Keratinocyte (primary cell): ENCODE measurements at regions not wholly inside any gene's neighbourhood (a gene's known extent, or its start where the extent isn't known, plus 50 kb on each side); places are given as distances from the start of the nearest gene placed in this dataset.

Source experiments
- DNase-seq: peaks from one replicate; pipeline ENCODE4 v3.0.0-alpha.2; 2011; ENCODE audit warnings: low read depth, missing footprints, low spot score
- FAIRE-seq: peaks from 2 replicates; lab custom pipeline; 2011; peaks lifted over from hg19 to GRCh38; lab: Jason Lieb, UNC
- H2AFZ ChIP-seq: 2 replicates; pipeline ENCODE4 v1.6.0; 2012; ENCODE audit warnings: low read length, control low read depth, inconsistent platforms; ENCODE audit not compliant: control insufficient read depth
- H3K27ac ChIP-seq: 2 replicates; pipeline ENCODE4 v1.5.1; 2011; ENCODE audit warnings: low read length; ENCODE audit not compliant: control insufficient read depth, insufficient read depth
- H3K27me3 ChIP-seq: 3 replicates; pipeline ENCODE4 v1.6.0; 2011; ENCODE audit warnings: low read length; ENCODE audit not compliant: control insufficient read depth, insufficient read depth; ENCODE audit errors: extremely low read depth
- H3K36me3 ChIP-seq, 2 experiments: 2 replicates in 1 of 2; 3 replicates in 1 of 2; pipeline ENCODE4 v1.5.1; 2011; ENCODE audit warnings: low read length in 2 of 2, mild to moderate bottlenecking in 1 of 2; ENCODE audit not compliant: control insufficient read depth in 2 of 2, insufficient read depth in 2 of 2; ENCODE audit errors: extremely low read depth in 1 of 2
- H3K4me1 ChIP-seq: 3 replicates; pipeline ENCODE4 v1.5.1; 2011; ENCODE audit warnings: low read length; ENCODE audit not compliant: control insufficient read depth, insufficient read depth; ENCODE audit errors: extremely low read depth
- H3K4me2 ChIP-seq: 3 replicates; pipeline ENCODE4 v1.6.0; 2011; ENCODE audit warnings: low read depth, low read length; ENCODE audit not compliant: control insufficient read depth, insufficient read depth; ENCODE audit errors: extremely low read depth
- H3K4me3 ChIP-seq, 3 experiments: fragments of 200-600 bp in 1 of 3; sonication (generic) in 1 of 3; 2 replicates in 2 of 3; 3 replicates in 1 of 3; pipeline ENCODE4 v1.5.1; 2011 to 2016; ENCODE audit warnings: low read length in 3 of 3, mild to moderate bottlenecking in 3 of 3, control low read depth in 2 of 3, inconsistent platforms in 1 of 3, low read depth in 1 of 3, mixed read lengths in 1 of 3, mixed run types in 1 of 3, moderate library complexity in 1 of 3; ENCODE audit not compliant: control insufficient read depth in 2 of 3, insufficient read depth in 2 of 3; ENCODE audit errors: extremely low read depth in 1 of 3
- H3K79me2 ChIP-seq: 2 replicates; pipeline ENCODE4 v1.6.0; 2012; ENCODE audit warnings: low read length; ENCODE audit not compliant: control insufficient read depth, insufficient read depth
- H3K9ac ChIP-seq: 3 replicates; pipeline ENCODE4 v1.6.0; 2011; ENCODE audit warnings: low read length; ENCODE audit not compliant: control insufficient read depth, insufficient read depth; ENCODE audit errors: extremely low read depth
- H3K9me1 ChIP-seq: 3 replicates; pipeline ENCODE4 v1.6.0; 2011; ENCODE audit warnings: low read length; ENCODE audit not compliant: control insufficient read depth, insufficient read depth; ENCODE audit errors: extremely low read depth
- H3K9me3 ChIP-seq: 2 replicates; pipeline ENCODE4 v1.5.1; 2012; ENCODE audit warnings: low read depth, low read length; ENCODE audit not compliant: control insufficient read depth
- H4K20me1 ChIP-seq: 3 replicates; pipeline ENCODE4 v1.6.0; 2011; ENCODE audit warnings: low read length; ENCODE audit not compliant: control insufficient read depth, insufficient read depth; ENCODE audit errors: extremely low read depth
- CTCF ChIP-seq, 3 experiments: IDR thresholded peaks in 1 of 3; conservative IDR thresholded peaks in 1 of 3; optimal IDR thresholded peaks in 1 of 3; 2 replicates in 2 of 3; 3 replicates in 1 of 3; pipeline versions ENCODE3 to v1.5.1; 2011; ENCODE audit warnings: low read length in 3 of 3, mild to moderate bottlenecking in 3 of 3, moderate library complexity in 2 of 3, control low read depth in 1 of 3, inconsistent platforms in 1 of 3; ENCODE audit not compliant: insufficient read depth in 2 of 3; ENCODE audit errors: extremely low read depth in 1 of 3
- EZH2 ChIP-seq: IDR thresholded peaks from one replicate; pipeline ENCODE4 v1.6.1; 2012; ENCODE audit warnings: inconsistent platforms, mild to moderate bottlenecking, low read length, moderate library complexity
- dilution Hi-C: fragments of 300-500 bp; cut with MboI; formaldehyde crosslinking; loops from one replicate; pipeline ENCODE4 v1.7.0; 2020; ENCODE audit warnings: low sequenced_read_pairs; ENCODE audit not compliant: extremely low pct_ligation_motif_present

DNA sequence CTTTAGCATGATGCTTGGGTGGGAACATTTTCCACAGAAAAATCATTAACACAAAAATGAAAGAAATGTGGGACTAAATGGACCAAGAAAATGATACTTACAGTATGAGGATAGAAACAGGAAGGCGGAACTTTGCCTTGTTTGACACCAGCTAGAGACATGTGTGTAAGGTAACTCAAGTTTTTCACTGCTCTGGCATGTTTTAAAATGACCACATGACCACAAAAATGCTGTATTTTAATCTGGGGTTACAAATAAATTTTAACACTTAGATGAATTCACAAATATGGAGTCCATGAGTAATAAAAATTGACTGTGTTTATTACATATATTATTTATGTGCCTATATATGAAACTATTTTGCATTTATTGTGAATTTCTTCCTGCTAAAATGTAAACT is 100.9 kb upstream of the PHYHIPL start:
- Histone ChIP-seq H3K36me3 (no peaks in the 10 kb centered on the region), H3K9me1 (no peaks in the 10 kb centered on the region), H3K9ac (no peak overlapping the region), H3K79me2 (no peaks in the 10 kb centered on the region), H3K27me3 (no peaks in the 10 kb centered on the region), H3K9me3 (no peaks in the 10 kb centered on the region), H2AFZ (no peak overlapping the region), H3K27ac (no peak overlapping the region), H4K20me1 (no peaks in the 10 kb centered on the region), H3K4me3 (no peak overlapping the region), H3K4me1 (peaks cover 4% of the 10 kb centered on the region), H3K4me2 (no peak overlapping the region)
- DNase-seq: no peak
- dilution Hi-C loops: no loop called here
- no peak for FAIRE-seq
- TF ChIP-seq EZH2: no peak
- no peak for TF ChIP-seq CTCF (optimal IDR thresholded peaks at IDR 0.05 in 1 of 3, IDR thresholded peaks at IDR 0.05 in 1 of 3, conservative IDR thresholded peaks at IDR 0.05 in 1 of 3; ENCODE audit: extremely low read depth in 1 of 3, insufficient read depth in 2 of 3, low read length in 3 of 3)

GRCh38 chr10:59077855-59078254 is 98.6 kb upstream of the PHYHIPL start:
- Histone ChIP-seq H3K36me3 (no peaks in the 10 kb centered on the region), H3K27ac (no peak overlapping the region), H3K9me1 (no peaks in the 10 kb centered on the region), H3K79me2 (no peaks in the 10 kb centered on the region), H2AFZ (no peak overlapping the region), H3K27me3 (no peaks in the 10 kb centered on the region), H3K4me1 (peaks cover 10% of the 10 kb centered on the region), H3K9me3 (no peaks in the 10 kb centered on the region), H3K4me2 (no peak overlapping the region), H3K9ac (no peak overlapping the region), H4K20me1 (no peaks in the 10 kb centered on the region), H3K4me3 (no peak overlapping the region)
- FAIRE-seq (no peak), DNase-seq (no peak)
- TF ChIP-seq CTCF (optimal IDR thresholded peaks at IDR 0.05 in 1 of 3, IDR thresholded peaks at IDR 0.05 in 1 of 3, conservative IDR thresholded peaks at IDR 0.05 in 1 of 3; ENCODE audit: extremely low read depth in 1 of 3, insufficient read depth in 2 of 3, low read length in 3 of 3) (no peak), EZH2 (no peak)
- dilution Hi-C loops: no loop called here
